GM19455 (cell line): ENCODE measurements at regions not wholly inside any gene's neighbourhood (a gene's known extent, or its start where the extent isn't known, plus 50 kb on each side); places are given as distances from the start of the nearest gene placed in this dataset.

ENCODE experiments used
- ATAC-seq: cut with Tn5 transposase; IDR thresholded peaks from one replicate; pipeline ENCODE4 v1.9.1; 2021; ENCODE audit not compliant: unreplicated experiment

DNA sequence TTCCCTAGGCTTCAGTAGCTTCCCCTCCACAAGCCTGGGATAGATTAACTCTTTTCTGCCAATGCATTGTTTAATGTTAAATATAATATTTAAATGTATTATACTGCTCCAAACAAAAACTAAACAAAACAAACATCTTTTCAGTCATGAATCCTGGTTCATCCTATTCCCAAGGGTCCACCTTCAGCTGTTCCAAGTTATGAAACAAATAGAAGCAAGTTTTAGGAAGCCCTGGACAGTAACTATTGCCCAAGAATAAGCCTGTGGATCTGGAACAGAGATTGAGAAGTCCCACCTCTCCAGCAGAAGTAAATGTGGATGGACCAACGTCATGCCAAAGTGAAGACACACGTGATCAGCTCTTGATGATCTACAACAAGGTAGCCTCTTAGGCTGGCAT is 408.1 kb downstream of the SETD4 start:
- no peak for ATAC-seq

DNA sequence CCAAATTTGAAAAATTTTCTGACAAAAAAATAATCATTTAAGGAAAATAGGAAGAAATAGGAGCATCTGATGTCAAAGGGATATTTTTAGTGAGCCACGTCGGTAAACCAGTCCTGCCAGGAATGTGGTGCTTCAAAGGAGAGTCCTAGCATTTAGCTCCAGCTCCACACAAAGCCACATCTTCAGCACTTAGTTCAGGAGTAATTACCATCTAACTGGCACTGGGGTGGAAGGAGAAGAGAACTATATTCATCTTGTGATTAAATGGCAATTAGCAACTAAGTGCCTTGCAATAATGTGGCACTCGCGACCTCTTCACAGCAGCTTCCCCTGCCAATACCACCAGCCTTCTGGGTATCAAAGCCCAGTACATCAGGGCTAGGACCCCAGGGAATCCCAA is 409.1 kb downstream of the SETD4 start:
- ATAC-seq, result no peak

DNA sequence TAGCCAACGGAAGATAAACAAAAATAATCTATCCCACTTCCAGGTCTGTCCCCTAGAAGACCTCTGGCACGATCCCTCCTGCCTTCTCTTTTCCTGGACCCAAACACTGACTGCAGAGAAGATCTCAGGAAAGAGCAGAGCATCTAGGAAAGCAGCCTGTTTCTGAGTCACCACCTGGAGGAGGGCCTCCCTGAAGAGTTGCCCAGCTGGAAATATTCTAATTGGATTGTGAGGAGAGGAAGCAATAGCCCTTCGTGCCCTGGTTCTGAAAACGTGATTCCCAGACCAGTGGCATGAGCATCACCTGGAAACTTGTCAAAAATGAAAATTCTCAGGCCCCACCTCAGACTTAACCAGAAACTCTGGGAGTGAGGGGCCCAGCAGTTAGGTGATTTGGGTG is 411.1 kb downstream of the SETD4 start:
- no peak for ATAC-seq

DNA sequence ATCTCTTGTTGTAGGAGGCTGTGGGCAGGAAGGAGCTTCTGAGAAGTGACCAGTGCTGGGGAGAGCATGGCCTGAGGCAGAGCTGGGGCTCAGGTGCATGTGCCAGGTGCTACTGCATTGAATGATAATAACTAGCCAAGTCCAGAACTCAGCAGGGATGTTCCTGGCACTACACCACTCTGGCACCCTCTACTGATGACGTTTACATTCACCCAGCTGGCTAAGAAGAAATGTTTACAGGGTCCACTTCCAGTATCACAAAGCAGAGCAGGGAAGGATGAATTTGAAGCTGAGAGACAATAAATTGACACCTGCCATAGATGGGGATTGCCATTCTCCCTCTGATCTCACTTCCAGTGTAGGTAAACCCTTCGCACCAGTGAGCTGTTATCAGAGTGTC is 411.8 kb downstream of the SETD4 start:
- no peak for ATAC-seq

DNA sequence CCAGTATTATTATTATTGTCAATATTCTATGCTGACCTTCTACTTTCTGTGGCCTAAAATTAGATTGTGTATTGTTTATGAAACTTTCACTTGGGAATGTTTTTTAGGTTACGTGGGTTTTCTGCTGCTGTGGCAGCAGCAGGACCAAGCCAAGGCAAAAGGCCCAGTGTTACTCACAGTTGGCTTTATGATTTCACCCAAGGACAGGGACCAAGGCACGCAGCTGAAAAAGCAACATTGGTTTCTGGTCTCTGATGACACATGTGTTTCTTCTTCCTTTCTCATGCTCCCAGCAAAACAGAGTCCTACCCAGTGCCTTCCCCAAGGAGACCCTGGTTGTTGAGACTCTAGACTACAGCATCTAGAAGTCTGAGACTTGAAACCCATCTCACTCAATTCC is 413.7 kb downstream of the SETD4 start:
- ATAC-seq, result no peak

DNA sequence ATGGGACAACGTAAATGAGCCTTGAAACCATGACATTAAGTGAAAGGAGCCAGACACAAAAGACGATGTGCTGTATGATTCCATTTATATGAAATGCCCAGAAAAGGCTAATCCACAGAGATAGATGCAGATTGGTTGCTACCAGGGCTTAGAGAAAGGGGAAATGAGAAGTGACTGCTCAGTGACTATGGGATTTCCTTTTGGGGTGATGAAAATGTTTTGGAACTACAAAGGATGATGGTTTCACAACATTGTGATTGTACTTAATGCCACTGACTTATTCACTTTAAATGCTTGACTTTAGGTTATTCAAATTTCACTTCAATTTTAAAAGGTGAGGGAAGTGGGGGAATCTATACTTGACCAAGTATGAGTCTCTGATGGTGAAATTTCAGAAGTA is 414.3 kb downstream of the SETD4 start:
- no peak for ATAC-seq

DNA sequence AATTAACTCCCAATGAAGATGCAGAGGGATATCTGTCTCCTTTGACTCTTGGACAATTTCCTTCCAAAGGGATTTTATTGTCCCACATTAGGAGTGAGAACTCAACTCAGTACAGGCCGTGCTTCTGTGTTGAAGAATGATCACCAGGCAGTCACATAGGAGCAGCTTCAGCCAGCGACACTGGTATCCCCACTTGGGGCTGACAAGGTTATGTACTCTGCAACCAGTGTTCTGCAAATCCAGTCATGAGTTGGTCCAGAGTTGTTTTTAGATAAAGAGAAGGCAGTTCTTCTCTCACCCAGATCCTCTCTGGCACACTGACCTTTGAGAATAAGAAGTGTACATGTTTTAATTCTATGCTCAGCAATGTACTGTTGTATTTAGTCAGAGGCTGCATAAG is 415.8 kb downstream of the SETD4 start:
- ATAC-seq, result no peak

DNA sequence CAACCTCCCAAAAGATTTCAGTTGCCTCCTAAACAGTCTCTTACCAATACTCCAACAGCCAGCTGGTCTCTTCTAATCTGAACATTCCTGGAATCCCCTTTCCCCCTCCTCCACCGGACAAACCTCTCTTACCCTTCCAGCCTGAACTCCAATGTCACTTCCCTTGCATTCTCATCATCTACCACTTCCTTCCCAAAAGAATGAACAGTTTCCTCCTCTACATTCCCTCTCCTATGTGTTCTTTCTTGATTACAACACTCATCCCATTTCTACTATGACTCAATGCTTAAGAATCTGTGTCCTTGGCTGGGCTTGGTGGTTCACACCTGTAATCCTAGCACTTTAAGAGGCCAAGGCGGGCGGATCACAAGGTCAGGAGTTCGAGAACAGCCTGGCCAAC is 417.1 kb downstream of the SETD4 start:
- ATAC-seq, result no peak

DNA sequence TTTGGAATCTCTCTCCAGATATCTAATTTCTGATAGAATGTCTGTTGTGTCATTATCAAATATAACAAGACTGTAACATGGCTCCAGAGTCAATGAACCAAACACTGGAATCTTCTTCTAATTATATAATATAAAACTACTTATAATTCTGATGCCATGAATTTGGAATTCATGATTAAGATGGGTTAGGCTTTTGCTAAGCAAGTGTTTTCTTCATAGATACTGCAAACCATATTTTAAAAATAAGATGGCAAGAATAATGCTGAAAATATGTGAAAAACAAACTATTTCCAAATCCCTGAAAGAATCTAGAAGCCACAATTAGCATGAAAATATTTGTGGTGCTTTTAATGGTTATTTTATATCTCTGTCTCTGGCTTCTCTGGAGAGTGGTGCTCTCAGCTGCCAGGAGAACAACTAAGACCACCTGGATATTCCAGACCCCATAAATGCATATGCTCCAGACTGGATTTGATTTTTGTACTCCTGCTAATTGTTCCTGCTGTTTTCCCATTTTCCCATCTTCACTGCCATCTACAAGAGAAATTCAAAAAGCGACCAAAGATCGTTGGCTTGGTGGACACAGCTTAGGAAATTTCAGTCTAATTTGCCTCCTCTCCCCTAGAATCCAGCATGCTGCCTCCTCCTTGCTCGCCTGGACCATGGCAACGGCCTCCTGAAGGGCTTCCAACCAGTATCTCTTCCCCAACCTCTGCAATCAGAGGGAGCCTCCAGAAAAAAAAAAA is 418.9 kb downstream of the SETD4 start:
- ATAC-seq, result no peak

DNA sequence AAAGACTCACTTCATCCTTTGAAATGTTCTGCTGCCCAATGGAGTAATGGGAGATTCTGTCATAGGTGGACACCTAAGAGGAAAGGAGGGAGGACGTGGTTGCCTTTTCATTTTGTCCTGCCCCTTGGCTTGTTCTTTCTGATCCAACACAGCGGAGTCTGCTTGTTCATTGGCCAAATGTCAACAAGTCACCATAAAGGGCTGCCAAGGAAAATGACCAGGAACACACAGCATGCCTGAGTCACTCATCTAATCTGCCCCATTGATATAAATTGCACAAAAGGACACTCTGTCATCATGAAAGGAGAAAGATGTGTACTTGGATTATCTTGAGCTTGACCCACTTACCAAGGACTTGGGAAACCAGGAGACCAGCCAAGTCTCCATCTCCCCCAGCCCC is 422.9 kb downstream of the SETD4 start:
- ATAC-seq, result no peak

DNA sequence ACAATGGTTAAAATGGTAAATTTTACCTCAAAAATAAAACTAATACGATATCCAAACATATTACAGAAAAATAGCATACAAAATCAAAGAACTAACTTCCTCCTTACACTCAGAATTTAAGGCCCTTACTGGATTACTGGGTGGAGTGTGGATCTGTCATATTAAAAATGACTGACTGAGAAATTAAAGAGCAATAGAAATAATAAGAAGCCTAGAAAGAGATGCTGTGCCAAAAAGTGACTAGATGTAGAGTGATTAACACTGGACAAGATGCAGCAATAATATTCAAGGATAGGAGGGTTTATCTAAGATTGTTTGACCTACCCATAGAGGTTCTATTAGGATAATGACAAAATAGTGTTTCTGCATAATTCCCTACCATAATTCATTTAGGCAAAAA is 424.3 kb downstream of the SETD4 start:
- ATAC-seq, result no peak

DNA sequence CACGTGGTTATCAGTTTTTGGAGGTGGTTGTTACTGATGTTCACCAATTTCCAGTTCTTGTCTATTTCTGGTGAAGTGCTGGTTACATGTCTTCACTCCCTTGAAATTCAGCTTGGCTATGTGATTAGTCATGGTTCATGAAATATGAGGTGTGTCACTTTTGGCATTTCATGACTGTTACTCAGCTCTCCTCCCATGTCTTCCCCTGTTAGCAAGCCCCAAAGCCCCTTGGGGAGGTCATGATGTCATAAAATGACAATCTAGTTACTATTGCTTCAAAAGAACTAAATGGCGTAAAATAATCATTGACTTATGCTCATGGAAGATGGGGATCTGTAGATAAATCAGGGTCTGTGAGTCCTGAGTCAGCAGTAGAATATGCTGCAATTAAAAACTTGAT is 425.1 kb downstream of the SETD4 start:
- no peak for ATAC-seq

DNA sequence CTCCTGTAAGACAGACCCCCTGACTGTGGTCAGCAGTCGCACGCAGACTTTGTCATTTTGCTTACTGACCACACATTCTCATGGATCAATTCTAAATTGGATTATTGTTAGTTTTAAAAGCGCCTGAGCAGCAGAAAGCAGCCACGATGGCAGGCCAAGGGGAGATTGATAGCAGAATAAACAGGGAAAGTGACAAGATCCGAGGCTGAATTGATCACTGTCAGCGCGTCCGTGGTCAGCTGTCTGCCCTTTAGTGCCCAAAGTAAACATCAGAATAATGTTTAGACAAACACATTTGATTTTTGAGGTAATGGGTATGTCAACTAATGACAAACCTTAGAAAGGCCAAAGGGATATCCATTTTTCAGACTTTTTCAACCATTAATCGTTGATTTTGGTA is 426.8 kb downstream of the SETD4 start:
- no peak for ATAC-seq

DNA sequence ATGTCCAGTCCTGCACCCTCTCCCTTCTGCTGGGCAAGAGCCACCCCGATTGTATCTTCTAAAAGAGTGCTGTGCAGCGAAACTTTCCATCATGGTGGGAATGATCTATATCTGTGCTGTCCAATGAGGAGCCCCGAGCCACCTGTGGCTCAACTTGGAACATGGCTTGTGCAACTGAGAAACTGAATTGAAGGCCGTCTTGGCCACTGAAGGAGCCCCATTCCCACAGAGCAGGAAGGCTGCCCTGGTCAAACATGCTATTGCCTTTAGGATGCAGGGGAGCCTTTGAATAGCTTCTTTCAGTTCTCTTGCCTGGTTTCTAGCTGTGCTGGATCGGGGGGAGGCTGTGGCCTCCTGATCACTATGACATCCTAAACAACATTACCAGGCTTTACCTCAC is 427.6 kb downstream of the SETD4 start:
- ATAC-seq, result no peak

DNA sequence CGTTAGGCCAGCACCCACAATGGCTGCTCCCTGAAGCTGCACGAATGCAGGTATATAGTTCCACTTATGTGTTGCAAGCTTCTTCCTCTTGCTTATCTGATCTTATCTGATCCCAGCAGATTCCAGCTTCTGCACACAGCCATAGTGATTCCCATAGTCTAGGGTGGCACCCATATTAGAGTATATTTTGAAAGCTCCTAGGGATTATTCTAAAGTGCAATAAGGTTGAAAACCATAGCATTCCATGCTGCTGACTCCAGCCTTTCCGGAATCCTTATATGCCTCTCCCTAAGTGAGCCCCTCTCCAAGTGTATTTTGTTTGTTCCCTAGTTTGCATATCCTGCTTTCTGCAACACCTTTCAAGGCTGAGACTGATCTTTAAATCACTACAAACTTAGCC is 432.0 kb downstream of the SETD4 start:
- no peak for ATAC-seq

DNA sequence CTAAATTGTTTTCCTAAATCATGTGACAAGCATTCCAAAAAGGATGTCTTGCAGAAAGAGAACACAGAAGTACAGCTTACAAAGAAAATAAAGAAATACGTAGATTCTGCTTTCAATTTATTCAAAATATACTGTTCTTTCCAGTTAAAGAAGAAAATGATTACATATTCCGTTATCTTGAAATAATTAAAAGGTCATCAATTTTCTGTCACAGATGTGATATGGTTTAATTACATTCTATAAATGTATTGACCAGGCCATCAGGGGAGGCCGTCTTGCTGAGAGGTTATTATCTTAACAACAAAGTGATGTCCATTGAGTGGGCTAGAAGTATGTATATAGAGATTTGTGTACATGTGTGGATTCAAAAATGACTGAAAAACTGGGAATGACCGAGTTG is 432.9 kb downstream of the SETD4 start:
- ATAC-seq, result no peak

DNA sequence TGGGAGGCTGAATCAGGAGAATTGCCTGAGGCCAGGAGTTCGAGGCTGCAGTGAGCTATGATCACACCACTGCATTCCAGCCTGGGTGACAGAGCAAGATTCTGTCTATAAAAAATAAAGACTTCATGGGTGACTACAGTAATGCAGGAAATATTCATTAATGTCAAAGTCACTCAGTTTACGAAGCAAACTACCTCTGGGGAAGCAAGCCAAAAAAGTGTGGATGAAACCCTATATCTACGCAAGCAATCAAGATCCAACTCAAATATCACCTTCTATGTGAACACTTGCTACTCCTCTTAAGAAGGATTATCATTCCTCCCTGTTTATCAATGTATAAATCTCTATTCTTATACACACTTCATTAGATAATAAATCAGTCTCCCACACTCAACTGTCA is 434.8 kb downstream of the SETD4 start:
- no peak for ATAC-seq

DNA sequence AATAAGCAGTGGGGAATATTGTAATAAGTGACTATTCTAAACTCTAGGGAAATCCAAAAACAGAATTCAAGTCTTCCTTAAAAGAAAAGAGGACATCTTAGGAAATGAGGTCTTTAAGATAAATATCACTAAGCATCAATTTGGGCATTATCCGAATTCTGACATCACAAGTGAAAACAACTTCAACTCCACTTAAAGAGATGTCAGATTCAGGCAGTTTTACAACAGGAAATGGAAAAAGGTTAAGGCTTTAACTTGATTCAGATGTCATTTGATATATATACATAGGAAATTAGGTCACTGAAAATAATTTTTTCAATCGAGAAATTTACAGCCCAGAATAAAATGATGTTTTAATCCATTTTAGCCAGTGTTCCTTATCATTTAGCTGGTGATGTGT is 435.4 kb downstream of the SETD4 start:
- no peak for ATAC-seq

DNA sequence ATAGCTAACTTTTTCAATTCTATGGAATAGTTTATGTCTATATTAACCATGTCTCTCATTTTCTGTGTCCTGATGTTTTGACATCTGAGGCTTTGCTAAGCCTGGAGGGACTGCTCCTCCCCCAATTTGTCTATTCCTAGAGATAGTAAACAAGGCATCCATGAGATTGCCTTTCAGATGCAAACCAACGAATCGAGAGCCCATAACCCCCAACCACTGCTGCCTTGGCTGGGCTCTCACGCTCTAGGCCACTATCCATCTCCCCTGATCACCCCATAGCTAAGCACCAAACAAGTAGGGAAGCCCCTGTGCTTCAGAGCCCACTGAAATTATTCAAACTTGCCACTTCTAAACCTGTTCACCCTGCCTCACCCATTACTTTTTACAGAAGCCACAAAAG is 437.7 kb downstream of the SETD4 start:
- ATAC-seq, result no peak

DNA sequence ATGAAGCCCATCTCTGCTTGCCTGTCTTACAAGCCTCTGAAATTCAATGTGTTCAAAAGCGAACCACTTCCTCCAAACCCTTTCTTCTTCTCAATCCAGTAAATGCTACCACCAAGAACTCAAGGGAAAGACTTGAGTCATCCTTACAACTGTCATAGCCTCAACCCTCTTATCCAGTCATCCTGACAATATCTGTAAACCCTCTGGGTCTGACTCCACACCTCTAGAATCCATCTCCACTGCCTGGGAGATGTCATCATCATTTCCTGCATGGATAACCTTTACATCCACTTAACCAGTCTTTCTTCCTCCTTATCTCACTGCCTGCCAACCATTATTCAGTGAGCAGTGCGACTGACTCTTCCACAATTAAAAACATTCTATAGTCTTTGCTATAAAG is 441.1 kb downstream of the SETD4 start:
- ATAC-seq, result no peak

DNA sequence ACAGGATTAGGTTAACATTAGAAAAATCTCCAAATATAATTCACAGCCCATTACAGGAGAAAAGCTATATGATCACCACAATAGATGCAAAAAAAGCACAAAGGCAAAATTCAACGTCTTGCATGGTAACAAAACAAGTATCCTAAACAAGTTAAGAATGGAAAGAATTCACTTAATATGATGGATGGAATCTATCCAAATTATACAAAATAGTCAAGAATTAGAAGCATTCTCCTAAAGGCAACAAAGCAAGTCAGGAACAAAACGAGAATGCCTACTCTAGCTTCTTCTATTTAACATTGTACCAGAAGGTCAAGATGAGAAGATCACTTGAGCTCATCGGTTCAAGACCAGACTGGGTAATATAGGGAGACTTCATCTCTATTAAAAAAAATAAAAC is 442.8 kb downstream of the SETD4 start:
- no peak for ATAC-seq

DNA sequence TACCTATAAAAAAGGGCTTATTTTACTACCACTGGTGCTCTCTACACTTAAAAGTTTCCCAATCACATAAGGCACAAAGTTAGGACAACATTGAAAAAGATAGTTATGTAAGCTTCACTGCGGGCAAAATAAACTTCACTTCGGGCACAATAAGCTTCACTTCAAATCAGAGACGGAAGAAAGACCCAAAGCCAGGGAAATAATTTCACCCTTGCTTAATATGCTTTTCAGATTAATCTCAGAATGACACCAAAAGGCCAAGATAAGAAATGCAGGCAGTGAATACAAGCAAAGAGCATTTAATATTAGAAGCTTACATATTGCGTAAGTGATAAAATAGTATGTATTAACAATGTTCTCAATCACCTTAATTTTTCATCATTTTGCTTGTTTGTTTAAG is 444.2 kb downstream of the SETD4 start:
- ATAC-seq, result no peak

DNA sequence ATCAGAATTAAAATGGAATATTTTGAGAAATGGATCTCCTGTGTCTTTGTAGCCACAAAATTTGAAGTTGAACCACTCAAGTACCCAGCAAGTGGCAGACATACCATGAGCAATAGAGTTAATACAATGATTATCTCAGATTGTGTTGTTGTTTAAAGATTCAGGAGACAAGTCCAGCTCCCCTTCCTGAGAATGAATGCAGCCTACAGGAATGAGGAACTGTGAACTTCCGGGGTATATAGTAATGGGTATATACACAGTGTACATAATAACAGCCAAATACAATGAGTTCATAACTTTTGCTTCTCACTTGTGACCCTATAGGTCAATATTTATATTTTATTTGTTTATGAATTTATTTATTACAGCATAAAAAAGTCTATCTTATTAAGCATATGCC is 445.0 kb downstream of the SETD4 start:
- no peak for ATAC-seq
